ENCODE measurements at regions not wholly inside any gene's neighbourhood (a gene's known extent, or its start where the extent isn't known, plus 50 kb on each side); places are given as distances from the start of the nearest gene placed in this dataset.

- no peak for TF ChIP-seq CTCF (IDR thresholded peaks at IDR 0.05)
Measured at GRCh38 chr10:28431139-28431538, 101.8 kb upstream of the WAC start.

GRCh38 chr10:28432210-28432676 is 100.7 kb upstream of the WAC start:
- TF ChIP-seq CTCF (IDR thresholded peaks at IDR 0.05) = peak; percentile 78

GRCh38 chr10:28434063-28434462 is 98.9 kb upstream of the WAC start:
- TF ChIP-seq CTCF (IDR thresholded peaks at IDR 0.05) = no peak

- no peak for TF ChIP-seq CTCF (IDR thresholded peaks at IDR 0.05)
Measured at GRCh38 chr10:28442403-28442802, 90.5 kb upstream of the WAC start.

- no peak for TF ChIP-seq CTCF (IDR thresholded peaks at IDR 0.05)
Measured at GRCh38 chr10:28444031-28444430, 88.9 kb upstream of the WAC start.

- no peak for TF ChIP-seq CTCF (IDR thresholded peaks at IDR 0.05)
Measured at GRCh38 chr10:28445516-28445915, 87.4 kb upstream of the WAC start.

- no peak for TF ChIP-seq CTCF (IDR thresholded peaks at IDR 0.05)
Measured at GRCh38 chr10:28449382-28449781, 83.5 kb upstream of the WAC start.

GRCh38 chr10:28449926-28450325 is 83.0 kb upstream of the WAC start:
- no peak for TF ChIP-seq CTCF (IDR thresholded peaks at IDR 0.05)

All from LNCAP (cell line).